GM12873 (cell line): ENCODE measurements at regions not wholly inside any gene's neighbourhood (a gene's known extent, or its start where the extent isn't known, plus 50 kb on each side); places are given as distances from the start of the nearest gene placed in this dataset.

Source experiments
- CTCF ChIP-seq: IDR thresholded peaks from 2 replicates; pipeline ENCODE4 v1.5.1; 2012; ENCODE audit warnings: low read depth, mild to moderate bottlenecking, moderate library complexity, low read length, control low read depth; ENCODE audit not compliant: insufficient read depth; ENCODE audit errors: missing control alignments

- TF ChIP-seq CTCF = no peak
Observed at GRCh38 chr4:3871881-3872833, 106.0 kb downstream of the ADRA2C start.

DNA sequence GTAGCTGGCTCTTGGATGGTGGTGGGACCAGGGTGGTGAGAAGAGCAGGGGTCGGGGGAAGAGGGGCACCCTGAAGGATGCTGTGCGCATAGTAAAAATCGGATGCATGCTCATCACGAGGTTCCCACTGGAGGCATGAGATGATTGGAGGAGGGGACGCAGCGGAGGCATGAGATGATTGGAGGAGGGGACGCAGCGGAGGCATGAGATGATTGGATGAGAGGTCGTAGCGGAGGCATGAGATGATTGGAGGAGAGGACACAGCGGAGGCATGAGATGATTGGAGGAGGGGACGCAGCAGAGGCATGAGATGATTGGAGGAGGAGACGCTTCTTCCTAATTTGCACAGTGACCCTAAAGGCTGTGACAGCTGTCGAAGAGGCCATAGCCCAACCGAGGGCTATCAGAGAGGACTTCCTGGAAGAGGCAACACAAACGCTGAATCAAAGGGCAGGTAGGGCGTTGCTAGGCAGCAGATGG is 106.7 kb downstream of the ADRA2C start:
- TF ChIP-seq CTCF = no peak

GRCh38 chr4:3873408-3874027 is 107.3 kb downstream of the ADRA2C start:
- no peak for TF ChIP-seq CTCF

- no peak for TF ChIP-seq CTCF
Observed at GRCh38 chr4:3874028-3874415, 107.8 kb downstream of the ADRA2C start.

GRCh38 chr4:3874525-3875110 is 108.4 kb downstream of the ADRA2C start:
- TF ChIP-seq CTCF = no peak

DNA sequence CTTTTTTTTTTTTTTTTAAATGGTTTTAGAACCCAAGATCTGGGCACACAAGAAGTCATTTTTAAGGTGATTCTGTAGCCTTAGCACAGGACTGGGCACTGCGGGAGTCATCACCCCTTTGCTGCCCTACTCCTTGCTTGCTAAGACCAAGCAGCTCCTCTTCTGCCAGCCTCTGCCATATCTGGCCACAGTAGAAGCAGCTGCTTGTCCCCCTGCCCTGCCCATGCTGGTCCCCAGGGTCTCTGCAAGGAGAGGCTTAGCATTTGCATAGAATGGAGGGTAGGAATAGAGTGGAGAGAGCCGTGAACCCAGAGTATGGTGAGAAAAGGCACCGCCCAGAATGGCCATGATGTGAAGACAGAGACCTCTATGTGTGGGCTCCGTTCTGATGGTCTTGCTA is 109.3 kb downstream of the ADRA2C start:
- TF ChIP-seq CTCF = no peak

- no peak for TF ChIP-seq CTCF
Observed at GRCh38 chr4:3877236-3877635, 111.1 kb downstream of the ADRA2C start.
